ENCODE measurements at regions not wholly inside any gene's neighbourhood (a gene's known extent, or its start where the extent isn't known, plus 50 kb on each side); places are given as distances from the start of the nearest gene placed in this dataset.
A peak's percentile ranks its signal among the peaks of the same experiment; 100 is the strongest.

DNA sequence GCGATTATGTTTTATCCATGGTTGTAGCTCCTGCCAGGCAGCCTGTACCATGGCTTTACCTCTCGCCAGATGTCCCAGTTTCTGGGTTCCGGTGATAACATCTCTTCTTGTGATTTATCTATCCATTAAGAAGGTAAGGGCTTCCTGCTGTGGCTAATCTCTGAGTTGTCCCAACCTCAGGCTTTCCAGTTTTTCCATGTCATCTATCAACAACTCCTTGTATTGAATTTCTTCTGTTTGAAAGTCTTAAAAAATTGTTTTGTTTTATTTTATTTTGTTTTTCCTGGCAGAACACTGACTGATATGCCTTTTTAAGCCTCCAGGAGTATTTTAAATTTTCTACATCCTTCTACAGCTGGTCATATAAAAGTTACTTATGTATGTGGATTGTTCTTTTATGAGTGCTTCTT, 241.9 kb downstream of the ANTXR2 start:
- no peak overlapping the region for H3K4me3 ChIP-seq (ENCODE audit: insufficient read depth, low read depth, low read length)
- H3K9ac ChIP-seq (ENCODE audit: low read length), result no peak overlapping the region
- no peaks in the 10 kb centered on the region for H3K4me1 ChIP-seq (ENCODE audit: insufficient read depth, low read length)
- Mint-ChIP-seq H3K27me3 (ENCODE audit: low read depth, unreplicated experiment) (no peaks in the 10 kb centered on the region), H3K4me1 (ENCODE audit: low read depth, unreplicated experiment) (no peaks in the 10 kb centered on the region), H3K27ac (ENCODE audit: unreplicated experiment) (no peak overlapping the region), H3K9me3 (ENCODE audit: unreplicated experiment) (no peaks in the 10 kb centered on the region), H3K4me3 (ENCODE audit: unreplicated experiment) (no peak overlapping the region), H3K36me3 (ENCODE audit: low read depth, unreplicated experiment) (no peaks in the 10 kb centered on the region)
- no peak overlapping the region for H3K4me2 ChIP-seq (ENCODE audit: low read length)
- DNase-seq (ENCODE audit: low read depth), result no peak
- no peaks in the 10 kb centered on the region for H3K9me3 ChIP-seq (ENCODE audit: insufficient read depth, low read depth, low read length)
- H4K20me1 ChIP-seq (ENCODE audit: insufficient read depth, low read length), result no peaks in the 10 kb centered on the region
- no peaks in the 10 kb centered on the region for H3K79me2 ChIP-seq (ENCODE audit: insufficient read depth, low read length)
- H3K27me3 ChIP-seq (ENCODE audit: insufficient read depth, low read length), result no peaks in the 10 kb centered on the region
- FAIRE-seq, result no peak
- TF ChIP-seq EZH2 (IDR thresholded peaks at IDR 0.05; ENCODE audit: insufficient read depth, low read length) (no peak), CTCF (IDR thresholded peaks at IDR 0.05; ENCODE audit: insufficient read depth, low read depth, low read length) (no peak)
- no peaks in the 10 kb centered on the region for H3K36me3 ChIP-seq (ENCODE audit: insufficient read depth, low read length)
- H2AFZ ChIP-seq (ENCODE audit: low read depth, low read length), result no peak overlapping the region
- H3K27ac ChIP-seq (ENCODE audit: low read depth, low read length), result no peak overlapping the region

- peaks cover 3% of the 10 kb centered on the region for H3K4me1 ChIP-seq (ENCODE audit: insufficient read depth, low read length)
- H3K27me3 ChIP-seq (ENCODE audit: insufficient read depth, low read length), result no peaks in the 10 kb centered on the region
- no peaks in the 10 kb centered on the region for H3K27me3 Mint-ChIP-seq (ENCODE audit: low read depth, unreplicated experiment)
- no peak overlapping the region for H3K4me3 Mint-ChIP-seq (ENCODE audit: unreplicated experiment)
- H4K20me1 ChIP-seq (ENCODE audit: insufficient read depth, low read length), result no peaks in the 10 kb centered on the region
- H3K4me1 Mint-ChIP-seq (ENCODE audit: low read depth, unreplicated experiment), result no peaks in the 10 kb centered on the region
- no peaks in the 10 kb centered on the region for H3K36me3 Mint-ChIP-seq (ENCODE audit: low read depth, unreplicated experiment)
- no peak for TF ChIP-seq CTCF (IDR thresholded peaks at IDR 0.05; ENCODE audit: insufficient read depth, low read depth, low read length)
- no peak for TF ChIP-seq EZH2 (IDR thresholded peaks at IDR 0.05; ENCODE audit: insufficient read depth, low read length)
- H3K36me3 ChIP-seq (ENCODE audit: insufficient read depth, low read length), result no peaks in the 10 kb centered on the region
- H3K4me2 ChIP-seq (ENCODE audit: low read length), result no peak overlapping the region
- H2AFZ ChIP-seq (ENCODE audit: low read depth, low read length), result no peak overlapping the region
- no peaks in the 10 kb centered on the region for H3K9me3 Mint-ChIP-seq (ENCODE audit: unreplicated experiment)
- H3K79me2 ChIP-seq (ENCODE audit: insufficient read depth, low read length), result no peaks in the 10 kb centered on the region
- no peak overlapping the region for H3K9ac ChIP-seq (ENCODE audit: low read length)
- H3K27ac Mint-ChIP-seq (ENCODE audit: unreplicated experiment), result no peak overlapping the region
- H3K4me3 ChIP-seq (ENCODE audit: insufficient read depth, low read depth, low read length), result no peak overlapping the region
- DNase-seq (ENCODE audit: low read depth), result no peak
- no peak overlapping the region for H3K27ac ChIP-seq (ENCODE audit: low read depth, low read length)
- H3K9me3 ChIP-seq (ENCODE audit: insufficient read depth, low read depth, low read length), result no peaks in the 10 kb centered on the region
- FAIRE-seq, result no peak
Measured at GRCh38 chr4:79827283-79827682, 245.7 kb downstream of the ANTXR2 start.

GRCh38 chr4:79823148-79823763, 249.8 kb downstream of the ANTXR2 start:
- H2AFZ ChIP-seq (ENCODE audit: low read depth, low read length), result no peak overlapping the region
- no peaks in the 10 kb centered on the region for H3K79me2 ChIP-seq (ENCODE audit: insufficient read depth, low read length)
- peaks cover 3% of the 10 kb centered on the region for H3K4me1 ChIP-seq (ENCODE audit: insufficient read depth, low read length)
- H3K4me3 ChIP-seq (ENCODE audit: insufficient read depth, low read depth, low read length), result no peak overlapping the region
- Mint-ChIP-seq H3K4me1 (ENCODE audit: low read depth, unreplicated experiment) (no peaks in the 10 kb centered on the region), H3K27ac (ENCODE audit: unreplicated experiment) (no peak overlapping the region), H3K27me3 (ENCODE audit: low read depth, unreplicated experiment) (no peaks in the 10 kb centered on the region), H3K9me3 (ENCODE audit: unreplicated experiment) (no peaks in the 10 kb centered on the region), H3K36me3 (ENCODE audit: low read depth, unreplicated experiment) (no peaks in the 10 kb centered on the region), H3K4me3 (ENCODE audit: unreplicated experiment) (no peak overlapping the region)
- FAIRE-seq, result no peak
- TF ChIP-seq EZH2 (IDR thresholded peaks at IDR 0.05; ENCODE audit: insufficient read depth, low read length), result no peak
- no peak for TF ChIP-seq CTCF (IDR thresholded peaks at IDR 0.05; ENCODE audit: insufficient read depth, low read depth, low read length)
- no peaks in the 10 kb centered on the region for H3K9me3 ChIP-seq (ENCODE audit: insufficient read depth, low read depth, low read length)
- peak; percentile 80 for DNase-seq (ENCODE audit: low read depth)
- peak overlapping the region; percentile 10 for H3K4me2 ChIP-seq (ENCODE audit: low read length)
- no peak overlapping the region for H3K27ac ChIP-seq (ENCODE audit: low read depth, low read length)
- H3K27me3 ChIP-seq (ENCODE audit: insufficient read depth, low read length), result no peaks in the 10 kb centered on the region
- H3K36me3 ChIP-seq (ENCODE audit: insufficient read depth, low read length), result no peaks in the 10 kb centered on the region
- H4K20me1 ChIP-seq (ENCODE audit: insufficient read depth, low read length), result no peaks in the 10 kb centered on the region
- no peak overlapping the region for H3K9ac ChIP-seq (ENCODE audit: low read length)

Data from astrocyte (in vitro differentiated cells and primary cell).